ENCODE measurements at regions not wholly inside any gene's neighbourhood (a gene's known extent, or its start where the extent isn't known, plus 50 kb on each side); places are given as distances from the start of the nearest gene placed in this dataset.

DNA sequence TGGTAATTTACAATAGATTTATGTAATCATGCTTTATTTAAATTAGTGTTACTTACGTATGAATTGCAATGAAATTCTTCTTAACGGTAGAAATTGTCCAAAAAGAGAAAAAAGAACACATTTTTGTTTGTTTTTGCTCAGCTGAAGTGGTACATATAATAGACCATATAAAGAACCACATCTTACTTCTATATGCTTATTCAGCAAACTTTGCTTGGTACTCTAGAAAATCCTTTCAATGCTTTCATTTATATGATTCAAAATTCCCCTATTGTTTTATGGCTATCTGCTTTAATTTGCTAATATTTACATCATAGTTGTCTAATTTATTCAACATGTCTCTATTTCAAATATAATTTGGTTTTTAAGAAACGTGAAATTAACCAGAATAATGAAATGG, 903.2 kb downstream of the ANKRD7 start:
- TF ChIP-seq, protein P1, sequence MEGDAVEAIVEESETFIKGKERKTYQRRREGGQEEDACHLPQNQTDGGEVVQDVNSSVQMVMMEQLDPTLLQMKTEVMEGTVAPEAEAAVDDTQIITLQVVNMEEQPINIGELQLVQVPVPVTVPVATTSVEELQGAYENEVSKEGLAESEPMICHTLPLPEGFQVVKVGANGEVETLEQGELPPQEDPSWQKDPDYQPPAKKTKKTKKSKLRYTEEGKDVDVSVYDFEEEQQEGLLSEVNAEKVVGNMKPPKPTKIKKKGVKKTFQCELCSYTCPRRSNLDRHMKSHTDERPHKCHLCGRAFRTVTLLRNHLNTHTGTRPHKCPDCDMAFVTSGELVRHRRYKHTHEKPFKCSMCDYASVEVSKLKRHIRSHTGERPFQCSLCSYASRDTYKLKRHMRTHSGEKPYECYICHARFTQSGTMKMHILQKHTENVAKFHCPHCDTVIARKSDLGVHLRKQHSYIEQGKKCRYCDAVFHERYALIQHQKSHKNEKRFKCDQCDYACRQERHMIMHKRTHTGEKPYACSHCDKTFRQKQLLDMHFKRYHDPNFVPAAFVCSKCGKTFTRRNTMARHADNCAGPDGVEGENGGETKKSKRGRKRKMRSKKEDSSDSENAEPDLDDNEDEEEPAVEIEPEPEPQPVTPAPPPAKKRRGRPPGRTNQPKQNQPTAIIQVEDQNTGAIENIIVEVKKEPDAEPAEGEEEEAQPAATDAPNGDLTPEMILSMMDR (conservative IDR thresholded peaks at IDR 0.05; ENCODE audit: low read length): no peak
- TF ChIP-seq EZH2phosphoT487 (IDR thresholded peaks at IDR 0.05; ENCODE audit: borderline replicate concordance): no peak

Data from Loucy (cell line).